IPS DF 6.9 (cell line): ENCODE measurements at regions not wholly inside any gene's neighbourhood (a gene's known extent, or its start where the extent isn't known, plus 50 kb on each side); places are given as distances from the start of the nearest gene placed in this dataset.

Experiments
- DNase-seq: peaks from one replicate; pipeline ENCODE4 v3.0.0-alpha.2; 2013; ENCODE audit warnings: low read depth, low spot score
- H3K27ac ChIP-seq: one replicate; pipeline ENCODE4 v1.5.1; 2013; ENCODE audit warnings: low read length, control low read depth
- H3K27me3 ChIP-seq: 2 replicates; pipeline ENCODE4 v1.6.1; 2013; ENCODE audit warnings: mild to moderate bottlenecking, low read length; ENCODE audit not compliant: control insufficient read depth, insufficient read depth
- H3K36me3 ChIP-seq: 2 replicates; pipeline ENCODE4 v1.6.1; 2013; ENCODE audit warnings: low read length; ENCODE audit not compliant: control insufficient read depth, insufficient read depth
- H3K4me1 ChIP-seq: 2 replicates; pipeline ENCODE4 v1.6.1; 2013; ENCODE audit warnings: low read length; ENCODE audit not compliant: control insufficient read depth, insufficient read depth
- H3K4me3 ChIP-seq: 2 replicates; pipeline ENCODE4 v1.5.1; 2013; ENCODE audit warnings: mild to moderate bottlenecking, low read length
- H3K9me3 ChIP-seq: 2 replicates; pipeline ENCODE4 v1.6.1; 2013; ENCODE audit warnings: low read length, inconsistent platforms; ENCODE audit not compliant: control insufficient read depth, insufficient read depth
- WGBS: extraction: QIAGEN DNeasy Blood & Tissue Kit; methylation state at CpG from one replicate; pipeline ENCODE4 v1.1.7; 2013; ENCODE audit warnings: mixed read lengths, missing lambda C conversion rate; ENCODE audit not compliant: insufficient read length, insufficient coverage; 5-methylcytosine and 5-hydroxymethylcytosine counted together

DNA sequence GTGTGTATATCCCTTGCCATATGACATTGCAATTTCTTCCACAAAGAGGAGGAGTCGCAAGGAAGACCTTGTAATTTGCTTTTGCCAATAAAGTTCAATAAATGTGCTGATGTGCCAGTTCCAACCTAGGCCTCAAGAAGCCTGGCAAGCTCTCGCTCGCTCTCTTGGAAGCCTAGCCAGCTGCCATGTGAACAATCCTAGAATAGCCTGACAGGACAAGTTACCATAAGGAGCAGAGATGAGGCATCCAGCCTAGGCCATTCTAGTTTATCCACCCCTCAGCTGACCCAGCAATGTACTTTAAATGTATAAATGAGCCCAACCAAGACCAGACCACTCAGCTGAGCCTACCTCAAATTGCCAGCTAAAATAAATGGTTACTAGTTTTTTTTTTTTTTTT lies 145.7 kb upstream of the QRFPR start:
- H3K4me3 ChIP-seq: no peak overlapping the region
- no peaks in the 10 kb centered on the region for H3K27me3 ChIP-seq
- no peak for DNase-seq
- H3K27ac ChIP-seq: no peak overlapping the region
- no peaks in the 10 kb centered on the region for H3K36me3 ChIP-seq
- no peaks in the 10 kb centered on the region for H3K4me1 ChIP-seq
- H3K9me3 ChIP-seq: no peaks in the 10 kb centered on the region
- no CpG with 5 or more reads among the region's 3 CpGs for WGBS

- WGBS: no CpG with 5 or more reads among the region's 6 CpGs
- H3K27me3 ChIP-seq: no peaks in the 10 kb centered on the region
- DNase-seq: no peak
- H3K9me3 ChIP-seq: no peaks in the 10 kb centered on the region
- H3K27ac ChIP-seq: no peak overlapping the region
- H3K4me3 ChIP-seq: no peak overlapping the region
- H3K4me1 ChIP-seq: no peaks in the 10 kb centered on the region
- H3K36me3 ChIP-seq: no peaks in the 10 kb centered on the region
These were observed 138.5 kb upstream of the QRFPR start for GRCh38 chr4:121519236-121519838.

GRCh38 chr4:121517241-121517640 lies 136.4 kb upstream of the QRFPR start:
- no peak for DNase-seq
- Histone ChIP-seq H3K36me3 (no peaks in the 10 kb centered on the region), H3K27ac (no peak overlapping the region), H3K27me3 (no peaks in the 10 kb centered on the region), H3K4me3 (no peak overlapping the region), H3K9me3 (no peaks in the 10 kb centered on the region), H3K4me1 (no peaks in the 10 kb centered on the region)
- no CpG with 5 or more reads among the region's 2 CpGs for WGBS

DNA sequence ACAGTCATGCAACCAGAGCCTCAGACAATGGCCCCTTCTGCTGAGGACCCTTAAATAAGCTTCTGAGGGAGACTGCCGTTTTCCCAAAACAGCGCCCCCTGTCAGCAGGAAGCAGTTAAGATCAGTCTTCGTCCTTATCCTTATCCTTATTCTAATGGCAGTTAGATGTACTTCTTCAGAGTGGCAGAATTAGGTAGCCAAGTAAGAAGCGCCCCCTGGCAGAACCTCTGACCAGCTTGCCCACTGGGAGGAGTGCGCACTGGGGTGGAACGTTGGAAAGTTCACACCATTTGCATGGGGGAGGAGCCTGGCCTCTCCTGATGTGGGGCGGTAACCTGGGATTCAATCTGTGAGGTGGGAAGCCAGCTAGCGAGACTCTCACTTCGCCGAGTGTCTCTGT lies 133.6 kb upstream of the QRFPR start:
- H3K9me3 ChIP-seq: no peaks in the 10 kb centered on the region
- no peak overlapping the region for H3K4me3 ChIP-seq
- H3K36me3 ChIP-seq: no peaks in the 10 kb centered on the region
- DNase-seq: peak; percentile 25
- peaks cover 2% of the 10 kb centered on the region; the same call in 1 of the 2 replicates for H3K4me1 ChIP-seq
- no CpG with 5 or more reads among the region's 10 CpGs for WGBS
- no peaks in the 10 kb centered on the region for H3K27me3 ChIP-seq
- H3K27ac ChIP-seq: no peak overlapping the region

GRCh38 chr4:121510341-121510874 lies 129.6 kb upstream of the QRFPR start:
- H3K36me3 ChIP-seq: no peaks in the 10 kb centered on the region
- H3K9me3 ChIP-seq: no peaks in the 10 kb centered on the region
- H3K4me3 ChIP-seq: no peak overlapping the region
- H3K27me3 ChIP-seq: no peaks in the 10 kb centered on the region
- no CpG with 5 or more reads among the region's 2 CpGs for WGBS
- no peak for DNase-seq
- H3K4me1 ChIP-seq: peaks cover 2% of the 10 kb centered on the region; the same call in 1 of the 2 replicates
- H3K27ac ChIP-seq: no peak overlapping the region

DNA sequence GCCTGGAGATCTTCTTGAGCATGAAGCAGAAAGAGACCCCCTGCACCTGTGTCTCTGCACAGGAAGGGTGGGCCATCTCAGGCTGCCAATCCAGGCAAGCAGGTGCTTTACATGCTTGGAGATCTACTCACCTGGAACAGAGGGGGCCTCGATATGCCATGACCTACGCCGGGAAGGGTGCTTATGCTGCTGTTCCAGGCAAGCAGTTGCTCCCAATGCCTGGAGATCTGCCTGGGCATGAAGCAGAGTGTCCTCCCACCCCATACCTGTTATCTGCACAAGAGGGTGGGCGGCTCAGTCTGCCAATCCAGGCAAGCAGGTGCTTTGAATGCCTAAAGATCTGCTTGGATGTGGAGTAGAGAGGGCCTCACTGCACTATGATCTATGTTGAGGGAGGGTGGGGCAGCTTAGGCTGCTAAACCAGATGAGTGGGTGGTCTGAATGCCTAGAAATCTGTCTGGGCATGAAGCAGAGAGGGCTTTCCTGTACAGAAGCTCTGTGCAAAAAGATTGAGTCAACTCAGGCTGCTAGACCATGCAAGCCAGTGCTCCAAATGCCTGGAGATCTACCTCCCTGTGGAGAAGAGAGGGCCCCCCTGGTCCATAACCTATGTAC lies 104.5 kb upstream of the QRFPR start:
- WGBS: no CpG with 5 or more reads among the region's 4 CpGs
- Histone ChIP-seq H3K27me3 (no peaks in the 10 kb centered on the region), H3K27ac (no peak overlapping the region), H3K4me1 (no peaks in the 10 kb centered on the region), H3K9me3 (no peaks in the 10 kb centered on the region), H3K4me3 (no peak overlapping the region), H3K36me3 (no peaks in the 10 kb centered on the region)
- no peak for DNase-seq

DNA sequence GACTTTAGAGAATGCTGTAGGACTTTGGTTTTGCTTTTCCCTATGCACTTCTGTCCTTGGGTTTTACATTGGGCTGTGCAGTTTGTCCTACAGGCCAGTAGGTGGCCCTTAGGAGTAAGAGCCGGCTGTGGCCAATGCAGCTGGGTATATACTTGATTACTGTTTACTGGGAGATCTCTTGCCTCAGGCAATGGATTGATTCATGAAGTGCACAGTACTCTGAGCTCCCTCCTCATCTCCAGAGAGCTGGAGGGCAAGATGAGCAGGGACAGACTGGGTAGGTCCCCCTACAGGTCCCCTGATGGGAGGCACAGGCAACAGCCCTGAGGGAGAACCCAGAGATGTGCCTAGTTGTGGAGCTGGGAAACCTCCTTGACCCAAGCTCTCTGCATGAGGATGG lies 103.8 kb upstream of the QRFPR start:
- Histone ChIP-seq H3K27me3 (no peaks in the 10 kb centered on the region), H3K36me3 (no peaks in the 10 kb centered on the region), H3K9me3 (no peaks in the 10 kb centered on the region), H3K4me3 (no peak overlapping the region), H3K27ac (no peak overlapping the region), H3K4me1 (no peaks in the 10 kb centered on the region)
- no CpG with 5 or more reads among the region's 1 CpG for WGBS
- DNase-seq: no peak

- Histone ChIP-seq H3K9me3 (no peaks in the 10 kb centered on the region), H3K36me3 (no peaks in the 10 kb centered on the region), H3K4me1 (no peaks in the 10 kb centered on the region), H3K27me3 (no peaks in the 10 kb centered on the region), H3K27ac (no peak overlapping the region), H3K4me3 (no peak overlapping the region)
- WGBS: no CpG with 5 or more reads among the region's 1 CpG
- no peak for DNase-seq
These were observed 99.0 kb upstream of the QRFPR start for GRCh38 chr4:121479808-121480207.

DNA sequence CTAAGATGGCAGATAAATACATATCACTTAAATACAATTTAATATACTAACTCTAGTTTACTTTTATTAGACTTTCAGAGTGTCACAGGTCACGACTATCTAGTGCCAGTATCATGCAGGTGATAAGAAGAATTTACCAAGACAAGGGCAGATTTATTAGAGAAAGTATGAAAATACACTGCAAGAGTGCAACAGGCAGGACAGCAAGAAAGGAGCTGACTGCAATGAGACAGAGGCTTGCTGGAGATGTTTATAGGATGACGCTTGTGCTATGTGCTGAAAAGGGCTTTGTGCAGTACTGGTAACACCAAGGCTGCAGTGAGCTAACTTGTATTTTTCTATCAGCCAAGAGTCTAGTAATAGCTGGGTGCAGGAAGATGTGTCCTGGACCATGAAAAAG lies 96.7 kb upstream of the QRFPR start:
- WGBS: no CpG with 5 or more reads among the region's 2 CpGs

GRCh38 chr4:121477079-121477478 lies 96.3 kb upstream of the QRFPR start:
- WGBS: no CpG with 5 or more reads among the region's 1 CpG
- no peak for DNase-seq
- H3K4me3 ChIP-seq: no peak overlapping the region
- H3K9me3 ChIP-seq: no peaks in the 10 kb centered on the region
- H3K27ac ChIP-seq: no peak overlapping the region
- no peaks in the 10 kb centered on the region for H3K4me1 ChIP-seq
- H3K27me3 ChIP-seq: no peaks in the 10 kb centered on the region
- H3K36me3 ChIP-seq: no peaks in the 10 kb centered on the region

More for the DNA sequence above, 96.7 kb upstream of the QRFPR start:
- no peak for DNase-seq
- Histone ChIP-seq H3K4me1 (no peaks in the 10 kb centered on the region), H3K27ac (no peak overlapping the region), H3K36me3 (no peaks in the 10 kb centered on the region), H3K9me3 (no peaks in the 10 kb centered on the region), H3K4me3 (no peak overlapping the region), H3K27me3 (no peaks in the 10 kb centered on the region)
